Left ventricle myocardium superior (tissue), 1 donor: ENCODE measurements at regions not wholly inside any gene's neighbourhood (a gene's known extent, or its start where the extent isn't known, plus 50 kb on each side); places are given as distances from the start of the nearest gene placed in this dataset.
"Not testable (repeated sequence)": the region's sequence is repeated elsewhere in the genome, so short reads cannot be mapped to it uniquely, and the experiment has no call there.

Experiments used
- ATAC-seq: fragments of 200-7000 bp; cut with Tn5 transposase; one replicate; pipeline ENCODE4 v1.9.1; 2020; ENCODE audit warnings: mild to moderate bottlenecking, moderate library complexity
- DNase-seq: peaks from one replicate; pipeline ENCODE4 v3.0.0-alpha.2; 2020
- intact Hi-C: fragments of 100-400 bp; cut with micrococcal nuclease; formaldehyde crosslinking; loops from one replicate; pipeline ENCODE4 v1.11.0; 2022
- donor health status: DM: no; HTN: yes; CAD: no; lungs with severe emphysema.

GRCh38 chr2:23050388-23050787, 334.6 kb upstream of the KLHL29 start:
- ATAC-seq: no peak
- intact Hi-C loops: no loop called here
- DNase-seq: no peak

DNA sequence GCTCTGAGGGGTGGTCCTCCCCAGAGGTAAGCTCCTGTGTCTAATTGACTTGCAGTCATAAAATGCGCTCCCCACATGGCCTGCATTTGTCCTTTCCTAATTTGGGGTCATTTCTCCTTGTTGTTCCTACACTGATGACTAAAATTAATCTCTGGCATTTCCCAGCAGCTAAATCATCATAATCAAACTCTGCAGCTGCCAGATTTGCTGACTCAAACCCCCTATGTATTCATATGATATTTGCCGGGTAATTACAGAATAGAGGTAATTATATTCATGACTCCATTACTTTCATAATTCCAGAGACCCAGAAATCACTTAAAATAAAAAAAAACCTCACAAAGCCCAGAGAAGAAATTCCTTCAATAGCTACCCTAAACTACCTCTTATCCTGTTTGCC, 331.4 kb upstream of the KLHL29 start:
- intact Hi-C loops: no loop called here
- no peak for DNase-seq
- ATAC-seq: no peak

DNA sequence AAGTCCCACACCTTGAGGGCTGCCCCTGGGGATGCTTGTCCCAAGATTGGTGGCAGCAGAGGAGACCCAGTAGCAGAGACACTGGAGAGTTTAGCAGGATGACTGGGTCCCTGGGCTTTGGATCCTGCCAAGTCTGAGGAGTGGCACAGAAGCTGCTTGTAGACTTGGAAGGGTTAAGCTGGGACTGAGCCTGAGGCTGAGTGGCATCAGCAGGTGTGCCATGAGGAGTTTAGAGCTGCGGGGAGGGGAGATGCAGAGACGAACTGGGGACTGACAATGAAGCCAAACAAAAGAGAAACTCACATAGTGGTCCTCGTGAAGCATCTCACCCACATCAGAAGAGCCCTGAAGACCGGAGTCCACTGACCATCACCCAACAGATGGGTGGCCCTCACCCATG, 329.7 kb upstream of the KLHL29 start:
- ATAC-seq (no peak), DNase-seq (no peak)
- intact Hi-C loops: no loop called here

DNA sequence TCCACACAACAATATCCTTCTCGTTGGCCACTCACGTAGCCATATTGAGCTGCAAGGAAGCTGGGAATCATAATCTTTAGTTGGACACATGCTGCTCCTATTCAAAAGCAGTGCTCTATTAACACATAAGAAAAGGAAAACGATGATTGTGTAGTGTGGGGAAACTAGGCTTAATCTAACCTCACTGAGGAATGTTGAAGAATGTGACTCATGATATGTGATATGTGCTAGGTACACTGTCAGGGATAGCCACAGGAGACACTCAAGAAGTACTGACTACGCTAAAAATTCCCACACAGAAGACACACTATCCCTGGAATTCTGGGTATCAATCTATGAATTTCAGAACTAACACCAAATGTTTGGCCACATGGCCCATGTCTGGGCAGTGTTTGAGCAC, 328.1 kb upstream of the KLHL29 start:
- DNase-seq, intact Hi-C loops, ATAC-seq: not testable (repeated sequence)

DNA sequence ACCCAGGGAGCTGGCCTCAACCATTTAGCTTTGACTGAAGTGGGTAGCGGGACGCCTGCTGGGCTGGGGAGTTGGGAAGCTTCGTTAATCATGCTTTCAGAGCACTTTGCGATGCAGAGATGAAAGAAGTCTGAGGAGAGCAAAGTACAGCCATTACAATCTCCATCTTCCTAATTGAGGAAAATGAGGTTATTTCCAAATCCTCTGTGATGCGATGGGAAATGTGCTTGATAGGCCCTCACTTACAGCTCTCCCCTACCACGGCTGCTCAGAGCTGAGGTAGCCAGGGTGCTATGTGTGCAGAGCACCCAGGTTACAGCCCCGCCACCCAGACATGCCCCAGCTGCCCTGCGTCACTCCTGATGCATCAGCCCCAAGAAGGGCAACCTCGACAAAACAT, 326.5 kb upstream of the KLHL29 start:
- intact Hi-C loops: no loop called here
- no peak for DNase-seq
- no peak for ATAC-seq

DNA sequence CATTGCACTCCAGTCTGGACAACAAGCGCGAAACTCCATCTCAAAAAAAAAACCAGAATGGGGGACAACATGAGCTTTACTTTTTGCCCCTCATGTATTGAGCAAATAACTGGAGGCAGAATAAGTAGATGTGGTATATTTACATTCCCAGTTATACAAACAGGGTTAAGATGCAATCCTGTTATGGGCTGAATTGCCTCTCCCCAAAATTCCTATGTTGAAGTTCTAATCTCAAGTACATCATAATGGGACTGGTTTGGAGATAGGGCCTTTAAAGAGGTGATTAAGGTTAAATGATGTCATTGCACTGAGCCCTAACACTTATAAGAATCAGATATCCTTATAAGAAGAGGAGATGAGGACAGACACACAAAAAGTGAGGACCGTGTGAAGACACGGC, 319.8 kb upstream of the KLHL29 start:
- intact Hi-C loops: no loop called here
- ATAC-seq (no peak), DNase-seq (no peak)

DNA sequence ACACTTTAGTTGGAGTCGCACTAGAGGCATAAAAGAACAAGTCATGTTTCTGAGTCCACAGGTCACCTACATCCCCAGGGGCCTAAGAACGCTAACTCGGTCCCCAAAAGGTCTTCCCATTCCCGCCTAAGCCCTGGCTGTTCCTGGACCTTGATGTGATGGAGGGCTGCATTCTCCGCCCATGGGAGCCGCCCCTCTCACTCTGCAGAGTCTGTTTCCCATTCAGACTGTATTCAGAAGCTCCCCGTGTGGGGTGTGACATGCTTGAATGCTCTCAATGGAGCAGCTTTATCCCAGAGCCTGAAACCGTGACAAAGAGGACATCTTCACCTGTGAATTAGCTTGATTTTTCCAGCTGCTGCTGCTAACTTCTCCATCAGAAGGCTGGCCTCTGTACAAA, 319.0 kb upstream of the KLHL29 start:
- intact Hi-C loops: no loop called here
- DNase-seq: no peak
- no peak for ATAC-seq

GRCh38 chr2:23066686-23067085, 318.3 kb upstream of the KLHL29 start:
- DNase-seq (no peak), ATAC-seq (no peak)
- intact Hi-C loops: no loop called here

DNA sequence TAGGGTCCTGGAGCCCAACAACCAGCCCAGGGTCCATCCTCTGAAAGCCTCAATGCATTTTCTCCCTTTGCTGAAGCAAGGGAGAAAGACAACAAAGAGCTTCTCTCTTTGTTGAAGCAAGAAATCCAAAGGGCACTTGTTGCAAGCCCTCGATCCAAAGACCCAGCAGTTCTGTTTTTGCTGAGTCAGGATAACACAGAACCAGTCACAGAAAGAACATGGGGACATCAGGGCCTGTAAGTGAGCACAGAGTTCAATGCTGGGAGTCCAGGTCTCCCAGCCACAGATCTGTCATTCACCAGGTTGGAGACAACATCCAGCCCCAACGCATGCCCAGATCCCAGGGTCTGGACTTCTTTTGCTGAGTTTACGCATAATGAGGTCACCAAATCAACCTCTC, 315.8 kb upstream of the KLHL29 start:
- no peak for DNase-seq
- ATAC-seq: no peak
- intact Hi-C loops: no loop called here

DNA sequence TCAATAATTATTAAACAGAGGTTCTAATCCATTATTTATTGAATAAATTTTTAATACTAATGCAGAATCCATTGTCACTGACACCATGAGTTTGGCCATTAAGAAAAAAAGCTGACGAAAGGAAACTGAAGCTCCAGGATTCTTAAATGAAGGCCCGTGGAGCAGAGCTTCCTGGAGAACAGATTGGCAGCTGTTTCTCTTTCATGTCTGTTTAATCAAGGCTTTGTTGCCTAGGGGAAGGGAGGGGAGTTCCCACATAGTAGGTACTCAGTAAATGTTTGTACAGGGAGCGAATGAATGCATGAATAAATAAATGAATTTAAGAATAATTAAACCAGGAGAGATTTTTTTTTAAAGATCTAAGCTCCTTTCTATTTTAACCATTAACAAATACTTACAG, 315.1 kb upstream of the KLHL29 start:
- intact Hi-C loops: no loop called here
- no peak for ATAC-seq
- no peak for DNase-seq

DNA sequence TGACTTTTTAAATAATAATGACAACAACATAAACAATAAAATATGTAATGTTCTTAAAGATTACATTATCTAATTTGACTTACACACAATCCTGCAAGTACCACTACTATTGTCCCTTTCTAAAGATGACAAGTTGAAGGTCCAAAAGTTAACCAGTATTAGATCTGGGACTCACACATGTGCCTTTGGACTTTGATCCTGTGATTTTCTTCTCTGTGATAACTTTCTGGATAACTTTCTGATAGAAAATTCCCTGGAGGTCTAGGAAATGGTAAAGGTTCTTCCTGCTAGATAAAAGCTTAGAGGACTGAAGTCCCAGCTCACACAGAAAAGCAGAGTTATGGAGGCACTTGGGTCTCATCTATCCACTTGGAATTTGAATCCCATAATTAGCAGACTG, 311.9 kb upstream of the KLHL29 start:
- intact Hi-C loops: no loop called here
- DNase-seq (no peak), ATAC-seq (no peak)

- ATAC-seq: no peak
- DNase-seq: no peak
- intact Hi-C loops: no loop called here
Measured at GRCh38 chr2:23073671-23074070, 311.3 kb upstream of the KLHL29 start.

GRCh38 chr2:23077596-23077995, 307.4 kb upstream of the KLHL29 start:
- ATAC-seq: no peak
- intact Hi-C loops: no loop called here

DNA sequence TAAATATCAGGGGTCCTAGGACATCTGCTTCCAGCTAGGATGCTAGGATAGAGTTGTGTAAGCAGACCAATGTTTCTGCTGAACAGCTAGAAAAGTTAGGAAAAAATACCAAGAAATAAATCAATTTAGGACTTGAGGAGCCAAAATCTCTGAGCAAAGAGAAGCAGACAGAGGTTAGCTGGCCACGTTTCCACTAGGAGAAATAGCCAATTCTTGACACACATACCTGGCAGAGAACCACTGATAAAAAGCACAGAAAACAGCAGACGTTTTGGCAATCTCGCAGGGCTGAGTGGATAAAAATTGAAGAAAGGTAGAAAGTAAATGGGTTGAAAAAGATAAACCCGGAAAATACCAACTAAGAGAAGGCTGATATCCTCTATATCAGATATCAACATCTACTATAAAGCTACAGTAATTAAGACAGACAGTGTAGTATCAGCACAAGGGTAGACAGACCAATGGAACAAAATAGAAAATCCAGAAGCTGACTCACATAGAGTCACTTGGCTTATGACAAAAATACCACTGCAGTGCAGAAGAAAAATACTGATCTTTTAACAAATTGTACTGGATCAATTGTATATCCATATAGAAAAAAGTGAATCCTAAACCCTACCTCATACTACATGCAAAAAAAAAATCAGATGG, 306.1 kb upstream of the KLHL29 start:
- intact Hi-C loops: no loop called here
- no peak for ATAC-seq
- DNase-seq: no peak

More at GRCh38 chr2:23077596-23077995, 307.4 kb upstream of the KLHL29 start:
- no peak for DNase-seq

DNA sequence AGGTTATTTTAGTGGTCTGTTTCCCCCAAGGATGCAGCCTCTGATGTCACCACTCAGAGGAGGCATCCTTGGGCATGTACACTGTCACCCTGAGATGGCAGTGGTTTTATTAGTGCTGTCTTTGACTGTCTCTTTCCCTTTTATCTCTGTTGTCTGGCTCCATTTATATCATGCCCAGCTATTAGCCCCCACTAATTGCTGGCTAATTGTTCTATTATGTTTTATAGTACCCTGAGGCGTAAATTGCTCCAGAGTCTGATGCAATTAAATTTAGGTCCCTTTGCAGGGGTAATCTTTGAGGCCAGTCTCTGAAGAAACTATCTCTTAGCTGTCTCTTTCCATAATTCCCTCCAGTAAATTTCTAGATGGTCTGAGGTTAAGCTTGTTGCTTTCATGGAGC, 301.0 kb upstream of the KLHL29 start:
- intact Hi-C loops: no loop called here
- no peak for ATAC-seq
- DNase-seq: no peak

DNA sequence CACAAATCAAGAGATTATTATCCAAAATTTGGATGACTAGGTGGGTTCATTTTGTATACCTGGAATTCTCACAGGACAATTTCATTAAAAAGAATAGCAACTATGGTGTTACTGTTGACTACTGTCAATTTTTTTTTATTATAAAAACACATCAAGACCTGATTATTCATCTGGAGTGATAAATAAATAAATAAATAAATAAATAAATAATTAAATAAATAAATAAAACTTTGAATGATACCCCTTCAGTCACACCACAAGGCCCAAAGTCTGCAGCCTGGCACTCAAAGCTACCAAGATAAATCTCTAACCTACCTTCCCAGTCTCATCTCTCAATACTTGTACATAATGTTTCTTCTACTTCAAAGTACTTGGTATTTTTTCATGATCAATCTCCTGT, 294.0 kb upstream of the KLHL29 start:
- ATAC-seq (no peak), DNase-seq (no peak)
- intact Hi-C loops: no loop called here

DNA sequence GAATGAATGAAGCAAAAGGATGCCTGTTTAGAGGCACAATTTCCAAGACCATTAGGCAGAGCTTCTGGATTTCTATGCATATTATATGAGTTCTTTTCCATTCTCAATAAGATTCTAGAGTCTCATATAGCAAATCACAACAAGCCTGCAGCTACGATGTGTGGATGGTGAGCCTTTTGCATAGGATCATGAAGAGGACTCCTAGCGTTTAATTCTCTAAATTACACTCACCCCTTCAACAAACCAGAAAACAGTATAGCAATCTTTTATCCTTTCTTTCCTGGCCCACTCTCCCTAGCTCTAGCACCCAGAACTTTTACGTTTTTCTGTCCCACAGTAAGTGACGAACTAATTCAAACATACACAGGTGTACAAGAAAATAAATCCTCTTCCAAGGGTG, 293.1 kb upstream of the KLHL29 start:
- ATAC-seq: no peak
- intact Hi-C loops: no loop called here

DNA sequence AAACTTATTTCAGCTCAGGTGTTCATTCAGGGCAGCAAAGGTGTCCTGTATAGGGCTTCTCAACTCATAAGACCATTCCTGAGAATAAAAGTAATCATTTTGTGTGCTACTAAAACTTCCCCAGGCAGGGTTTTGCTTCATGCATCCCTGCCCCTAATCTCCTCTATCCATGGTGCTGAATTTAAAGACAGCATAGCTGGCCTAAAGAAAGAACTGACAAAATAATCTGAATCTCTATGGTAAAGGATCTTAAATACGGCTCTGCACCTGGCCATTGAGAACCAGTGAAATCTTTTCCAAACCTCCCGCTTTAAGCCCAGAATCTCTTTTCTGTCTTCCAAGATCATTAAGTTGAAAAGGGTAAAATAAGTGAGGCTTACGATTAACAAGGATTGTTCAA, 292.1 kb upstream of the KLHL29 start:
- intact Hi-C loops: no loop called here
- no peak for ATAC-seq

More for the DNA sequence above, 293.1 kb upstream of the KLHL29 start:
- DNase-seq: no peak

GRCh38 chr2:23093513-23093912, 291.5 kb upstream of the KLHL29 start:
- DNase-seq (no peak), ATAC-seq (no peak)
- intact Hi-C loops: no loop called here

More for the DNA sequence above, 292.1 kb upstream of the KLHL29 start:
- no peak for DNase-seq

DNA sequence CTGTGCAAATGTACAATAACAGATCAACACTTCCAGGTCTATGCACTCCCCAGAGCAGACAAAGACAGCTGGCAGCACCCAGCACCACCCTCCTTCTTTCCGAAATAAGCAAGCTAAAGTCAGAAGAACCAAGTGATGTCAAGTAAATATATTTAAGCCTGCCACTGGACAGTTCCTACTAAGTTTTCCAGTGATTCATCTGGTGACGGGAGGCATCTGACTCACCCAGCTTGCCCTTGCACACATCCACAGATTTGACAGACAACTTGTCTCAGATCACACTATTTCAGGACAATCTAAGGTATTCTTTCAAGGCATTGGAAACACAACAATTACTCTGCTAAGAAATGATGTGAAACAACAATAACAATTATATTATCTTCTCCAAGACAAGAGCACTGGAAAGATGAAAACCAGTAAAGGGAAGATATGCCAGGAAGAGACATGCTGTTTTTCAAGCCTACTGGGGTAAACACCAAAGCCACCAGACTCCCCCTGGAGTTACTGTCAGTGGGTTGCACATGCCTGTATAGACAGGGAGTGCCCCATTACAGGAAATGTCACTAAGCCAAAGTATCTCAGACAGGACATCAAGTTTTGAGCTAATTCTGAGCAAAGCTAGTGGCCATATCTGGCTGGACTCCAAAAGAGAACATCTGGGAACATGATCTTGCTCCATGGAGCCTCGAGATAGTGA, 287.9 kb upstream of the KLHL29 start:
- DNase-seq (no peak), ATAC-seq (no peak)

GRCh38 chr2:23100406-23100805, 284.6 kb upstream of the KLHL29 start:
- intact Hi-C loops: no loop called here
- no peak for ATAC-seq
- DNase-seq: no peak

More for the DNA sequence above, 287.9 kb upstream of the KLHL29 start:
- intact Hi-C loops: no loop called here
